OCI-LY3 (cell line): ENCODE measurements at regions not wholly inside any gene's neighbourhood (a gene's known extent, or its start where the extent isn't known, plus 50 kb on each side); places are given as distances from the start of the nearest gene placed in this dataset.

Experiments
- H2AFZ ChIP-seq: fragments of 200-600, 300-600 bp; shearing (Covaris generic); 2 replicates; pipeline ENCODE4 v1.6.0; 2014; ENCODE audit warnings: antibody characterized with exemption, low read depth, low read length
- H3K27ac ChIP-seq: fragments of 200-600, 300-600 bp; sonication (generic); 2 replicates; pipeline ENCODE4 v1.5.1; 2014; ENCODE audit warnings: mild to moderate bottlenecking, low read length, moderate library complexity, mixed read lengths
- H3K27me3 ChIP-seq: fragments of 200-600, 300-600 bp; sonication (generic); 2 replicates; pipeline ENCODE4 v1.6.1; 2014; ENCODE audit warnings: low read depth, low read length, mixed read lengths
- H3K36me3 ChIP-seq: fragments of 200-600, 300-600 bp; sonication (generic); replicated peaks from 2 replicates; pipeline ENCODE3; 2014; ENCODE audit warnings: low read depth, low read length, mixed read lengths
- H3K4me1 ChIP-seq: fragments of 300-600, 200-600 bp; sonication (generic); 2 replicates; pipeline ENCODE4 v1.6.1; 2014; ENCODE audit warnings: low read length, mixed read lengths
- H3K4me2 ChIP-seq: fragments of 200-600, 300-600 bp; sonication (generic); 2 replicates; pipeline ENCODE4 v1.6.1; 2014; ENCODE audit warnings: low read length, mixed read lengths
- H3K4me3 ChIP-seq: fragments of 300-600, 200-600 bp; sonication (generic); 2 replicates; pipeline ENCODE4 v1.5.1; 2014; ENCODE audit warnings: antibody characterized with exemption, mild to moderate bottlenecking, low read length, moderate library complexity
- H3K79me2 ChIP-seq: fragments of 300-600, 200-600 bp; shearing (Covaris generic); 2 replicates; pipeline ENCODE4 v1.6.1; 2014; ENCODE audit warnings: mild to moderate bottlenecking, low read length, mixed read lengths
- H3K9ac ChIP-seq: fragments of 300-600, 200-600 bp; shearing (Covaris generic); 2 replicates; pipeline ENCODE4 v1.6.0; 2014; ENCODE audit warnings: mild to moderate bottlenecking, low read length, moderate library complexity
- H3K9me3 ChIP-seq: fragments of 200-600, 300-600 bp; shearing (Covaris generic); 2 replicates; pipeline ENCODE4 v1.6.1; 2014; ENCODE audit warnings: low read length, mixed read lengths; ENCODE audit not compliant: insufficient read depth
- H4K20me1 ChIP-seq: fragments of 200-600, 300-600 bp; sonication (generic); 2 replicates; pipeline ENCODE4 v1.6.1; 2016; ENCODE audit warnings: low read length, mixed read lengths; ENCODE audit not compliant: insufficient read depth
- EZH2phosphoT487 ChIP-seq: fragments of 200-600 bp; shearing (Covaris generic); IDR thresholded peaks from 2 replicates; pipeline ENCODE4 v1.6.1; 2018; ENCODE audit warnings: antibody characterized with exemption, mixed run types, low read depth
- TF ChIP-seq, protein P1 (sequence below): fragments of 200-600, 300-600 bp; sonication (generic); IDR thresholded peaks from 2 replicates; pipeline ENCODE4 v1.5.1; 2014; ENCODE audit warnings: antibody characterized with exemption, low read length, low read depth

DNA sequence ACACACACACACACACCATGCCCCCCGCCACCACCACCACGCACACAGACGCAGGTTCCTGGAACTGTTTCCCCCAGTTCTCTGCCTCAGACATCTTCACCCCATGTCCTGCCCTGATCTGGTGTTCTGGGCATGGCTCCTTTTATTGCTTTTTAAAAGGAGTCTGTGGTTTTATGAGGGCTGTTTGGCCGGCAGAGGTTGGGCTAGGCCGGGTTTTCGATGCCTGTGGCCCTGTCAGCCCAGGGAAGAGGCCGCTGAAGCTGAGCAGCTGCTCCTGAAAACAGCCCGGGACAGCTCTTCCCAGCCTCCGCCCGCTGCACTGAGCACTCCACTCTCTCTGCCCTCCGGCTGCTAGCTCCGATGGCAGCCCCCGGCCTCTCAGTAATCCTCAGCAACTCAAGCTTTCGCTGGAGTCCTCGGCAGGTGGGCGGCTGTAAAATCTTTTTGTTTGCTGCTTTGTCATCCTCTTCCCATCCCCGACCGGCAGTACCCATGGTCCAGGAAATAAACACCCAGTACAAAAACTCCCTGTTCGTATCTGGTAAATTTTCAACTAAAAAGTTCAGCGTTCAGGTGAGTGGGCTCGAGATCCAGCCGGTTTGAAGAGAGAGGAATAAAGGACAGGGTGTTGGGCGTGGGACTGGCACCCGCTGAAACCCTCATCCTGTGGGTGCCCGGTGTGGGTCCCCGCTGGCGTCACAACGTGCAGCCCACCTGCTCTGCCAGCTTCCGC, 103.0 kb upstream of the ERCC6L2 start:
- no peak overlapping the region for H3K27ac ChIP-seq
- H3K4me2 ChIP-seq, result no peak overlapping the region
- H3K4me1 ChIP-seq, result peaks cover 3% of the 10 kb centered on the region
- H3K36me3 ChIP-seq, result no peaks in the 10 kb centered on the region
- no peaks in the 10 kb centered on the region for H3K27me3 ChIP-seq
- H3K4me3 ChIP-seq, result no peak overlapping the region
- H3K79me2 ChIP-seq, result no peaks in the 10 kb centered on the region
- no peak overlapping the region for H3K9ac ChIP-seq
- no peaks in the 10 kb centered on the region for H4K20me1 ChIP-seq
- H2AFZ ChIP-seq, result no peak overlapping the region
- no peaks in the 10 kb centered on the region for H3K9me3 ChIP-seq
- TF ChIP-seq EZH2phosphoT487, result no peak
- TF ChIP-seq, protein P1, sequence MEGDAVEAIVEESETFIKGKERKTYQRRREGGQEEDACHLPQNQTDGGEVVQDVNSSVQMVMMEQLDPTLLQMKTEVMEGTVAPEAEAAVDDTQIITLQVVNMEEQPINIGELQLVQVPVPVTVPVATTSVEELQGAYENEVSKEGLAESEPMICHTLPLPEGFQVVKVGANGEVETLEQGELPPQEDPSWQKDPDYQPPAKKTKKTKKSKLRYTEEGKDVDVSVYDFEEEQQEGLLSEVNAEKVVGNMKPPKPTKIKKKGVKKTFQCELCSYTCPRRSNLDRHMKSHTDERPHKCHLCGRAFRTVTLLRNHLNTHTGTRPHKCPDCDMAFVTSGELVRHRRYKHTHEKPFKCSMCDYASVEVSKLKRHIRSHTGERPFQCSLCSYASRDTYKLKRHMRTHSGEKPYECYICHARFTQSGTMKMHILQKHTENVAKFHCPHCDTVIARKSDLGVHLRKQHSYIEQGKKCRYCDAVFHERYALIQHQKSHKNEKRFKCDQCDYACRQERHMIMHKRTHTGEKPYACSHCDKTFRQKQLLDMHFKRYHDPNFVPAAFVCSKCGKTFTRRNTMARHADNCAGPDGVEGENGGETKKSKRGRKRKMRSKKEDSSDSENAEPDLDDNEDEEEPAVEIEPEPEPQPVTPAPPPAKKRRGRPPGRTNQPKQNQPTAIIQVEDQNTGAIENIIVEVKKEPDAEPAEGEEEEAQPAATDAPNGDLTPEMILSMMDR, result no peak

DNA sequence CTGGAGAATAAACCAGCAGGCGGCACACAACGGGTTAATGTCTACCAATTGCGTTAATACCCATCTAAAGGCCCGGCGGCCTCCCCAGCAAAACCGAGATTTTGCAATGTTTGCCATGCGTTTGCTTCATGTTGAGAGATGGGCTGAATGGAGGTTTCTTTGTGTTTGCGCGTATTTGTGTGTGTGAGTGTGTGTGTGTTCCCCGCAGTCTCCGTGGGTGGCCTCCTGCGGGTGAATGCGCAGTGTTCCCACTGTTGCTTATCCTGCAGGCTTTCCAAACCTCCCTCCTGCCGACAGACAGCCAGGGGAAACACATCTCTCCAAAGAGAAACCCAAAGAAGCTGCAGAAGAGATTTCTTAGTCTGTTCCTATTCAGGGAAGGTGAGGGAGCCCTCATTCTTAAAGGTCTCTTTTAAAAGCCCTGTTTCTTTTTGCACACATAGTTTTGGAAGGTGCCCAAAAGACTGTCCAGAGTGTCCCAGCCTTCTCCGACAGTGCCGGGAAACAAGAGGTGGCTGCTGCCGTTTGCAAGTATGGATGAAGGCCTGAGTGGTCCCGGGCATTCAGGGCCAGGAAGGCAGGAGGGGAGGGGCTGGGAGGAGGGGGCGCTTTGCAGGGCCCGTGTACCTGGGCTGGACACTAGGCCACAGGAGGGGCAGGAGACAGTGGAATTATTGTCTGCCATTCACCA, 103.8 kb upstream of the ERCC6L2 start:
- H3K27ac ChIP-seq, result no peak overlapping the region
- H3K4me2 ChIP-seq, result no peak overlapping the region
- H3K4me3 ChIP-seq, result no peak overlapping the region
- peaks cover 11% of the 10 kb centered on the region for H3K4me1 ChIP-seq
- no peak overlapping the region for H2AFZ ChIP-seq
- no peaks in the 10 kb centered on the region for H4K20me1 ChIP-seq
- TF ChIP-seq EZH2phosphoT487, result no peak
- TF ChIP-seq, protein P1, result no peak
- H3K9me3 ChIP-seq, result no peaks in the 10 kb centered on the region
- H3K79me2 ChIP-seq, result no peaks in the 10 kb centered on the region
- no peak overlapping the region for H3K9ac ChIP-seq
- H3K36me3 ChIP-seq, result no peaks in the 10 kb centered on the region
- H3K27me3 ChIP-seq, result no peaks in the 10 kb centered on the region

DNA sequence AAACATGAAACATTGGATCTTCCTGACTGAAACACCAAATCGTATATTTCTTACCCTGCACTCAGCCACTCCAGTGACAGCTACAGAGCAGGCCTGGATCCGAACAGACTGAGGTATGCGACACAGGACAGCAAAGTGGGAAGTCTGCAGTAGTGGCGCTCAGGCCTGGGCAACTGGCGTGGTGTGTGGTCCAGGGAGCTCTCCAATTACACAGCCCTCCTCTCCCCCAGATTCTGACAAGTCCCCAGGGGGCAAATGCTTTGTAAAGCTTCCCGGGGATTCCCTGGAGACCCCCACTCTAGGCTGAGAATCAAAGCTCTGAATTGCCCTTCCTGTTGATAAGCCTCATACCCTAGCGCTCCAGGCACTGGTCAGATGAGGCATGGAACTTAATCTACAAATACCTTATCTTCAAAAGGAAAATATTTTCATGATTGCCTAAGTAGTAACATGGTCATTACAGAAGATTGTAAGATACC, 104.8 kb upstream of the ERCC6L2 start:
- Histone ChIP-seq H3K27me3 (no peaks in the 10 kb centered on the region), H3K79me2 (no peaks in the 10 kb centered on the region), H4K20me1 (no peaks in the 10 kb centered on the region), H3K4me1 (peaks cover 21% of the 10 kb centered on the region), H3K9me3 (no peaks in the 10 kb centered on the region), H2AFZ (no peak overlapping the region), H3K4me3 (no peak overlapping the region), H3K27ac (no peak overlapping the region), H3K36me3 (no peaks in the 10 kb centered on the region), H3K9ac (no peak overlapping the region), H3K4me2 (no peak overlapping the region)
- TF ChIP-seq, protein P1, result no peak
- TF ChIP-seq EZH2phosphoT487, result no peak

DNA sequence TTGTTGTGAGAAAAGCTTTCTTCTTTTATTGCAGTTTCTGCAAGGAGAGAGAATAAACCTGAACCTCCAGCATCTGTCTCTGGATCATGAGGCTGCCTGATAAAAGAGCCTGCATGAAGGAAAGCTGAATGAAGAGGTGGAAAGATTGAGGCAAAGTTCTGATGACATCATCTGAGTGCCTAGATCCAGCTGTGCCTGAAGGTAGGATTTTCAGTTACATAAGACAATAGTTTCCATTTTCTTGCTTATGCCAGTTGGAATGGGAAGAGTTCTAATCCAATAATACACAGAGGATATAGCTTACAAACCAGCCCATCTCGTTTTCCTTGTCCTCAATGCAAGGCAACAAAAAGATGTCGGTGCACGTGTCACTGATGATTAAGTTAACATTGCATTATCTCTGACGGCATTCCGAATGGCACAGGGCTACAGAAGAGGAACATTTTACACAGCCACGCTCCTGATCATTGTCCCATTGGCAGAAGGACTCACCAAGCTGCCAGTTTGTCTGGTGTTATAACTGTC, 105.5 kb upstream of the ERCC6L2 start:
- H3K4me2 ChIP-seq, result no peak overlapping the region
- no peaks in the 10 kb centered on the region for H3K79me2 ChIP-seq
- no peak overlapping the region for H3K9ac ChIP-seq
- H3K27me3 ChIP-seq, result no peaks in the 10 kb centered on the region
- no peaks in the 10 kb centered on the region for H3K36me3 ChIP-seq
- TF ChIP-seq EZH2phosphoT487, result no peak
- TF ChIP-seq, protein P1, result no peak
- no peak overlapping the region for H2AFZ ChIP-seq
- no peaks in the 10 kb centered on the region for H3K9me3 ChIP-seq
- H4K20me1 ChIP-seq, result no peaks in the 10 kb centered on the region
- H3K4me1 ChIP-seq, result peaks cover 24% of the 10 kb centered on the region
- H3K27ac ChIP-seq, result no peak overlapping the region
- no peak overlapping the region for H3K4me3 ChIP-seq
